ENCODE measurements at regions not wholly inside any gene's neighbourhood (a gene's known extent, or its start where the extent isn't known, plus 50 kb on each side); places are given as distances from the start of the nearest gene placed in this dataset.

DNA sequence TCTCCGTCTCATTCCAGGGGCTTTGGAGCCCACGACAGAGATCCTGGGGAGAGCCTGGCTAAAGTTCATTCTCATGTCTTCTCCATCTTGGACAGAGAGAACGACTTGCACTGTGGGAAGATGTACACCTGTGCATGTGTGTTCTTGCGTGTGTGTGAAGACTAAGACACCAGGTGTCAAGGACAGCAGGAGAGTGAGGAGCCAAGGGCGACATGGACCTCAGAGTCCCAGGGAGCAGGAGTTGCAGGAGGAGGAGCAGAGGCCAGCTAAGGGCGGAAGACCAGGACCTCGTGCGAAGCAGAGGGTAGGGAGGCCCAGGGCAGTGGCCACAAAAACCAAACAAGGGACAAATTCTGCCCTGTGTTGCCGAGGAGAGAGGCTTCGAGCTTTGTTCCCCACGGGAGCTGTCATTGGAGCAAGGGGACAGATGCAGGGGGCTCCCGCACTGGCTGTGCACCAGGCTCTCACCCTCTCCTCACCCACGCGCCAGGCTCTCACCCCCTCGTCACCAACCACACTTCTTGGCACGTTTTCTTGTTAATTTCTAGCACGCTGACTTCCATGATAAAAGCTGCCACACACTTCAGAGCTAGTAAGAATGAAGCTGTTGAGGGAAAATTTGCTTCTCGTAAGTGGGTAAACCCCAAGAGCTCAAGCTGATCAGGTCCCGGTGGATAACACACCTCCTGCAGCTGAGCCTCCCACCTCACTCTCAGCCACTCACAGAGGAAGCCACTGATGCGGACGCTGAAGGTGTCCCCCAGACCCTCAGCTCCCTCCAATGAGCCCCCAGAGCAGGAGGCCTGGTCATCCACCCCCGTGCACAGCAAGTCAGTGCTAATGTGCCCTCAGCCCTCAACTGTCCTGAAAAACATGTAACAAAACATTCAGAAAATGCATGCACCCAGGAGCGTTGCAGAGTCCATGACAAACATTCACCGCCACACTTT, 62.6 kb downstream of the DLL1 start:
- TF ChIP-seq, protein P1, sequence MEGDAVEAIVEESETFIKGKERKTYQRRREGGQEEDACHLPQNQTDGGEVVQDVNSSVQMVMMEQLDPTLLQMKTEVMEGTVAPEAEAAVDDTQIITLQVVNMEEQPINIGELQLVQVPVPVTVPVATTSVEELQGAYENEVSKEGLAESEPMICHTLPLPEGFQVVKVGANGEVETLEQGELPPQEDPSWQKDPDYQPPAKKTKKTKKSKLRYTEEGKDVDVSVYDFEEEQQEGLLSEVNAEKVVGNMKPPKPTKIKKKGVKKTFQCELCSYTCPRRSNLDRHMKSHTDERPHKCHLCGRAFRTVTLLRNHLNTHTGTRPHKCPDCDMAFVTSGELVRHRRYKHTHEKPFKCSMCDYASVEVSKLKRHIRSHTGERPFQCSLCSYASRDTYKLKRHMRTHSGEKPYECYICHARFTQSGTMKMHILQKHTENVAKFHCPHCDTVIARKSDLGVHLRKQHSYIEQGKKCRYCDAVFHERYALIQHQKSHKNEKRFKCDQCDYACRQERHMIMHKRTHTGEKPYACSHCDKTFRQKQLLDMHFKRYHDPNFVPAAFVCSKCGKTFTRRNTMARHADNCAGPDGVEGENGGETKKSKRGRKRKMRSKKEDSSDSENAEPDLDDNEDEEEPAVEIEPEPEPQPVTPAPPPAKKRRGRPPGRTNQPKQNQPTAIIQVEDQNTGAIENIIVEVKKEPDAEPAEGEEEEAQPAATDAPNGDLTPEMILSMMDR (IDR thresholded peaks at IDR 0.05; ENCODE audit: low read depth, low read length): no peak
- no peak overlapping the region for H3K4me3 ChIP-seq (ENCODE audit: low read depth, low read length)

DNA sequence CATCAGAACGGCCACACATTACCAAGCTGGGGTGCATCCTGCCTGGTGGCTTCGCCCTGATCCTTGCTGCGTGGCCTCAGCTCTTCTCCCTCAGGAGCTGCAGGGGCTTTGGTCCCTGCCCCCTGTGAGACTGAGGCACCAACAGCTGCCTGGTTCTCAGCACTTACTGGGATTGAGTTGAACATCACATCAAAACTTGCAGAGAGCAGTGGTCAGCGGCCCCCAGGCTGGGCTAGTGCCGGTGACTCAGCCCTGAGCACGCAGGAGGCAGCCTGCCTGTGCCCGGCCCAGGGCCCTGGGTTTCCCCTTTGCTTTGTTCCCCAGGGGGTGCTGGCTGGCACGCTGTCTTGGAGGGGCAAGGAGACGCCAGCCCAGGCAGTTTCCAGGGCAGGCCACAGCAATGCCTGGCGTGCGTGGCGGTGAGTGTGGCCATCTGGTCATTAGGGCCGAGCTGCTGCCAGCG, 63.3 kb downstream of the DLL1 start:
- H3K4me3 ChIP-seq (ENCODE audit: low read depth, low read length): no peak overlapping the region
- TF ChIP-seq, protein P1 (IDR thresholded peaks at IDR 0.05; ENCODE audit: low read depth, low read length): no peak

DNA sequence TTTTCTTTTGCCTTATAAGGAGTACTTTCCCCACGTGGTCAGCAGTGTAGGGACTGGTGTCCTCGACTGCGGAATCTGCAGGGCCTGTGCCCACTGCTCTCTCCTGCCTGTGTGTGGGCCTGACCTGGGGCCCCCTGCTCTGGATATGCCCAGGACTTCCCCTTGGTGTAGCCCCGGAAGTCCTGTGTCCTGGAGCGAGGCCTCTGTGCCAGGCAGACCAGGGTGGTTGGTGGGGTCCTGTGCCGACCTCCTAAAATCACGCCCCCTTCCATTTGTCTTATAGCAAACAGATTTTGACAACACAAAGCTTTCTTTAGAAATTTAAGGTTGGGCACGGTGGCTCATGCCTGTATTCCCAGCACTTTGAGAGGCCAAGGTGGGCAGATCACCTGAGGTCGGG, 64.2 kb downstream of the DLL1 start:
- no peak overlapping the region for H3K4me3 ChIP-seq (ENCODE audit: low read depth, low read length)

DNA sequence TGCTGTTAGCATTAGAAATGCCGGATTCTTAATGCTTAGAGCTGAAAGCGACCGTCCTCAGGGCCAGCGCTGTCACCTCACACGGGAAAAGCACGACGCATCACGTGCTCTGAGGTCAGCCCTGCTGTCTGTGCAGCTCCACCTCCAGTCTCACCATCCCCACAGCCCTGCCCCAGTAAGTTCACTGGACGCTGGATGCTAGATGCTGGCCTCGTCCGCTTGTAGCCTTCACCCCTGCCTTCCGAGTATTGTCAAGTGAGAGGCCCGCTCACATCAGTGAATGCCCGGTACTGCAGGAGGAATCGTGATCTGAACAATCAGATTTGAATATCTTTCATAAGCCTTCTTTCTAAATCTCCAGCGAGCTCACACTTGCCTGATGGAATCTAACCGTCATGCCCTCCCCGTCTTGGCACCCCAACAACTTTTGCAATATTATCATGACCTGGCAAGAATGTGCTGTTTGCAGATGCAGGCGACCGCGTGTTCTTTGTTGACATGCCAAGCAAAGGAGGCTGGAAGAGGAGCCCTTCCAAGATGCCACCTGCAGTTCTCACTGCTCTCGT, 64.9 kb downstream of the DLL1 start:
- H3K4me3 ChIP-seq (ENCODE audit: low read depth, low read length): no peak overlapping the region
- TF ChIP-seq, protein P1 (IDR thresholded peaks at IDR 0.05; ENCODE audit: low read depth, low read length): no peak

More for the DNA sequence above, 64.2 kb downstream of the DLL1 start:
- TF ChIP-seq, protein P1 (IDR thresholded peaks at IDR 0.05; ENCODE audit: low read depth, low read length): no peak

DNA sequence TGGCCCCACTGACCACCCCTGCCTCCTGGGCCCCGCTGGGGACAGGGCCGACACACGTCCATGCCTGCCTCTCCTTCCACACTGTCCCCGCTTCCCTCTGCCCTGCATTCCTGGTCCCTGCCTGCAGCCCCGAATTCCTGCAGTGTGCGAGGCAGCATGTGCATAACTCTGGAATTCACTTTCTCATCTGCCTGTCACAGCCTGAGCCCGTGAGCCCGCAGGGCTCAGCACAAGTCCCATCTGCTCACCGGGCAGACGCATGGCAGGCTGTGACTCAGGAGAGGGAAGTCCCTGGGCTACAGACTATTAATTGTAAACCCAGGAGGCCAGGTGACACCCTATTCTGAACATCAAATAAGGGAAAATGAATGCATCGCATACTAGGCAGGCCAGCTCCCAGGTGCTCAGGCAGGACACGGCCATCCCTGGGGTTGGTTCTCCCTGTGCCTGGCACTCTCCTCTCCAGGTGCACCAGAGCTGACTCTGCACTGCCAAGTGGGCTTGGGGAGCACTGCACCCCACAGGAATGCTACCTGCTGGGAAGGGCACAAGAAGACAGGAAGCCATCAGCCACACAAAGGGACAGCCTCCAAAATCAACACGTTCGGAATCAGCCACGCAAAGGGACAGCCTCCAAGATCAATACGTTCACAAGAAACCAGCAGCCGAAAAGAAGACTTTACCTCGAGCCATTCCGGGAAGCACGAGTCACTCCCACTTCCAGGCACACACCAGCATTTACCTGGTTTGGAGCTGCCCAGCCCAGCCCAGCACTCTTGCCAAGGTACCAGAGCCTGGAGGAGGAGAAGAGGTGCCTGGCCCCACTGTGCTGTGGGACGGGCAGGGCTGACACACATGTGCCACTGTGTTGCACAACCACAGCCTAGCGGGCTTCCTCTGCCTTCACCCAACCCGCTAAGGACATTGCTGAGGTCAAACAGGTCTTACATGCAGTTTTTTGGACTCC, 65.9 kb downstream of the DLL1 start:
- TF ChIP-seq, protein P1 (IDR thresholded peaks at IDR 0.05; ENCODE audit: low read depth, low read length): no peak
- H3K4me3 ChIP-seq (ENCODE audit: low read depth, low read length): no peak overlapping the region

DNA sequence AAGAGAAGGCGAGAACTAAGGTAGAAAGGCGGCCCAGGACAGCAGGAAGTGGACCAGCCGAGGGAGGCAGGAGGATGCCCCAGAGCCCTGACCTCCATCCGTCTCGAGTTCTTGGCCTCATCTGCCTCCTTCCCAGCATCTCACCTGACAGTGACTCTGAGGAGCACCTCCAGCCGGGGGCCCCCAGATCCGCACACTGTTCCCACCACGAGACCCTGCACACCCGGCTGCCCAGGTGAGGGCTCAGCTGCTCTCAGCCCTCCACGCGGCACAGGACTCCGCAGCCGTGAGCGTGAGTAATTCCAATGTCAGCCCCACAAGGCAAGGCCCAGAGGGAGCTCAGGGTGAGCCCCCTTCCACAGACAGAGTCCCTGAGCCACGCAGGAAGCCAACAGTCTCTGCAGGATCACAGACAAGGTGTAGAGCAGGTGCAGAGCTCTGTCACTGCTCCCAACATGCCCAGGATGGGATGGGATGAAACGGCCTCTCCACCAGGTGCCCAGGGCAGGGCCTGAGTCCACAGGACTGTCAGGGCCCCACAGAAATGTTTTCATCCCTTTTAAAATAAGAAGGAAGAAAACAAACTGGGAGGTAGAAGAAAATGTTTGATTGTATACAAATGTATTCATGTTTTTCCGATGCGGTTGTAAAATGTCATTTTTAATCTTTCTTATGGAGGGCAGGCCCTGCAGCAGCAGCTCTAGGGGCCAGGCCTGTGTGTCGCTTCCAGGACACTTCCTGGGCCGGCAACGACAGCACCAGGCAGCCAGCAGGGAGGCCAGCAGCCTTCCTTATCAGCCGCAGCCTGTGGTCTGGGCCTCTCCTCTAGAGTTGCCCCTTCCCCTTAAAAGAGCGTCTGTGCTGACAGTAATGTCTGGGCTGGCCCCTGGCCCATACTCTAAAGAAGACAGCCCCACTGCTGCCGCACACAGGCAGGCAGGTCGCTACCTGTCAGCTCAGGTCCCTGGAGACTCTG, 66.9 kb downstream of the DLL1 start:
- TF ChIP-seq, protein P1 (IDR thresholded peaks at IDR 0.05; ENCODE audit: low read depth, low read length): no peak
- no peak overlapping the region for H3K4me3 ChIP-seq (ENCODE audit: low read depth, low read length)

All from WI38 (cell line).